Left ventricle myocardium inferior (tissue), 1 donor: ENCODE measurements at regions not wholly inside any gene's neighbourhood (a gene's known extent, or its start where the extent isn't known, plus 50 kb on each side); places are given as distances from the start of the nearest gene placed in this dataset.

Experiments used
- DNase-seq: peaks from one replicate; pipeline ENCODE4 v3.0.0-alpha.2; 2020
- H3K27ac ChIP-seq: fragments of 200-600 bp; replicated peaks from 2 replicates; pipeline ENCODE4 v1.8.0; 2021
- H3K27me3 ChIP-seq: fragments of 200-600 bp; 2 replicates; pipeline ENCODE4 v1.8.0; 2021; ENCODE audit warnings: low read depth
- H3K36me3 ChIP-seq: fragments of 200-600 bp; 2 replicates; pipeline ENCODE4 v1.8.0; 2021
- H3K4me1 ChIP-seq: fragments of 200-600 bp; 2 replicates; pipeline ENCODE4 v1.8.0; 2021
- H3K4me3 ChIP-seq: fragments of 200-600 bp; 2 replicates; pipeline ENCODE4 v1.8.0; 2021; ENCODE audit warnings: mild to moderate bottlenecking, moderate library complexity
- H3K9me3 ChIP-seq: fragments of 200-600 bp; replicated peaks from 2 replicates; pipeline ENCODE4 v1.8.0; 2021
- intact Hi-C: fragments of 100-400 bp; cut with micrococcal nuclease; formaldehyde crosslinking; loops from one replicate; pipeline ENCODE4 v1.11.0; 2022
- TF ChIP-seq, protein P1 (sequence below): fragments of 200-600 bp; IDR thresholded peaks from 2 replicates; pipeline ENCODE4 v1.8.0; 2021; ENCODE audit warnings: antibody characterized with exemption, mild to moderate bottlenecking, borderline replicate concordance
- donor health status: DM: no; HTN: yes; CAD: no; lungs with severe emphysema.

- no peaks in the 10 kb centered on the region for H3K36me3 ChIP-seq
- TF ChIP-seq, protein P1, sequence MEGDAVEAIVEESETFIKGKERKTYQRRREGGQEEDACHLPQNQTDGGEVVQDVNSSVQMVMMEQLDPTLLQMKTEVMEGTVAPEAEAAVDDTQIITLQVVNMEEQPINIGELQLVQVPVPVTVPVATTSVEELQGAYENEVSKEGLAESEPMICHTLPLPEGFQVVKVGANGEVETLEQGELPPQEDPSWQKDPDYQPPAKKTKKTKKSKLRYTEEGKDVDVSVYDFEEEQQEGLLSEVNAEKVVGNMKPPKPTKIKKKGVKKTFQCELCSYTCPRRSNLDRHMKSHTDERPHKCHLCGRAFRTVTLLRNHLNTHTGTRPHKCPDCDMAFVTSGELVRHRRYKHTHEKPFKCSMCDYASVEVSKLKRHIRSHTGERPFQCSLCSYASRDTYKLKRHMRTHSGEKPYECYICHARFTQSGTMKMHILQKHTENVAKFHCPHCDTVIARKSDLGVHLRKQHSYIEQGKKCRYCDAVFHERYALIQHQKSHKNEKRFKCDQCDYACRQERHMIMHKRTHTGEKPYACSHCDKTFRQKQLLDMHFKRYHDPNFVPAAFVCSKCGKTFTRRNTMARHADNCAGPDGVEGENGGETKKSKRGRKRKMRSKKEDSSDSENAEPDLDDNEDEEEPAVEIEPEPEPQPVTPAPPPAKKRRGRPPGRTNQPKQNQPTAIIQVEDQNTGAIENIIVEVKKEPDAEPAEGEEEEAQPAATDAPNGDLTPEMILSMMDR: no peak
- no peak for DNase-seq
- peaks cover 45% of the 10 kb centered on the region for H3K4me1 ChIP-seq
- intact Hi-C loops: no loop called here
- H3K27ac ChIP-seq: peak overlapping the region; percentile 6
- H3K4me3 ChIP-seq: no peak overlapping the region
- no peaks in the 10 kb centered on the region for H3K9me3 ChIP-seq
- no peaks in the 10 kb centered on the region for H3K27me3 ChIP-seq
Observed at GRCh38 chr6:19035461-19036195, 648.5 kb downstream of the RNF144B start.

DNA sequence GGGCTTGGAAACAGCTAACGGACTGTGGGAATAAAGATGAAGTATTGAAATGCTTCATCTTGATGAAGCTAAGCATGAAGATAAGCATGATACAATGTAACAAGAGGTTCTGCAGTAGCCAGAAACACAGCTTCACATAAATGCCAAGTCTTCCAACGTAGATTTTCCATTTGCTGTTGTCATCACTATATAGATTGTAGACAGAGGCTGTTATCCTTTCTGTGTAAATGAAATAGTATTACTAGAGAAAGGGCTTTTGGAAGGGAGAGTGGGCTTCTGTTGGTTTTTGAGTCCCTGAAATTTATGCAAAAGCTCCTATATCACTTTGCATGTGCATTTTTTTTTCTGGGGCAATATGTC lies 649.0 kb downstream of the RNF144B start:
- no peaks in the 10 kb centered on the region for H3K9me3 ChIP-seq
- H3K27ac ChIP-seq: no peak overlapping the region
- intact Hi-C loops: no loop called here
- H3K36me3 ChIP-seq: no peaks in the 10 kb centered on the region
- TF ChIP-seq, protein P1: no peak
- H3K4me3 ChIP-seq: no peak overlapping the region
- no peaks in the 10 kb centered on the region for H3K27me3 ChIP-seq
- peaks cover 45% of the 10 kb centered on the region for H3K4me1 ChIP-seq
- DNase-seq: no peak

DNA sequence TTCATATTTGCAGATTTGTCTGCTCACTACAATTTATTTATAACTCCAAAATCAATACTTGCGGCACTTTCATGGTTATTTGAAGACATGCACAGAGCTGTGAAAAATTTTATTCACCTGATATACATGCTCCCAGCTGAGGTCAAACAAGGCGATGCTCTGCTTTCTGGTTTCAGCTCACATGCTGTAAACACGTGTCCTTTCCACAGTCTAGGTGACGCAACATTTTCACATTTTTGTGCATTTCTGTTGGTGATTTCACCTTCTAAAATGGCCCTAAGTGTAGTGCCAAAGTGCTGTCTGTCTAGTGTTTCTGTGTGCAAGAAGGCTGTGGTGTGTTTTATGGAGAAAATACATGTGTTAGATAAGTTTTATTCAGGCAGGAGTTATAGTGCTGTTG lies 650.5 kb downstream of the RNF144B start:
- TF ChIP-seq, protein P1: no peak
- Histone ChIP-seq H3K9me3 (no peaks in the 10 kb centered on the region), H3K27me3 (no peaks in the 10 kb centered on the region), H3K4me3 (no peak overlapping the region), H3K36me3 (no peaks in the 10 kb centered on the region), H3K27ac (no peak overlapping the region), H3K4me1 (peaks cover 46% of the 10 kb centered on the region)
- DNase-seq: no peak
- intact Hi-C loops: no loop called here

GRCh38 chr6:19039287-19039686 lies 652.1 kb downstream of the RNF144B start:
- TF ChIP-seq, protein P1: no peak
- Histone ChIP-seq H3K36me3 (no peaks in the 10 kb centered on the region), H3K9me3 (no peaks in the 10 kb centered on the region), H3K4me3 (no peak overlapping the region), H3K27me3 (no peaks in the 10 kb centered on the region), H3K27ac (no peak overlapping the region), H3K4me1 (peaks cover 33% of the 10 kb centered on the region)
- intact Hi-C loops: no loop called here
- DNase-seq: no peak

DNA sequence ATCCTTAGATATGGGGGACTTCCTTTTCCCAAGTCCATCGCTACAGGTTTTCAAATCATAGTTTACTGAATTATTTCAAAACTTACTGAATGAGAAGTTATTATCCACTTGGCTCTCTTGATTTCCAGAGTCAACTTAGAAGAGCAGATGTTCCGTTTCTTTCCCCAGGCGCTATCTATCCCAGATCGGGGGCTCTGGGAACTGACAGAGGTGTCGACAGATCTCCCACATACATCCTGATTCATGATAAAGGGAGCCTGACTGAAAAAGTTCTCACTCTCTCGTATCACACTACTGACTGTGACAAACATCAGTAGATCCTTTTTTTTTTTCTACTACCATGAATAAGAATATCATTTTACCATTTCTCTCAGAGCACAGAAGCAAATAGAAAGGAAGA lies 654.8 kb downstream of the RNF144B start:
- Histone ChIP-seq H3K36me3 (no peaks in the 10 kb centered on the region), H3K4me3 (no peak overlapping the region), H3K27ac (no peak overlapping the region), H3K27me3 (no peaks in the 10 kb centered on the region), H3K4me1 (peaks cover 13% of the 10 kb centered on the region), H3K9me3 (peaks cover 10% of the 10 kb centered on the region)
- intact Hi-C loops: no loop called here
- TF ChIP-seq, protein P1: no peak
- no peak for DNase-seq
